HG03575 (cell line): ENCODE measurements at regions not wholly inside any gene's neighbourhood (a gene's known extent, or its start where the extent isn't known, plus 50 kb on each side); places are given as distances from the start of the nearest gene placed in this dataset.
"Not testable (repeated sequence)": the region's sequence is repeated elsewhere in the genome, so short reads cannot be mapped to it uniquely, and the experiment has no call there.

Experiments used
- ATAC-seq: cut with Tn5 transposase; IDR thresholded peaks from one replicate; pipeline ENCODE4 v1.9.1; 2021; ENCODE audit not compliant: unreplicated experiment, insufficient number of reproducible peaks, low FRiP score; ENCODE audit errors: extremely low read depth

- no peak for ATAC-seq
Measured at GRCh38 chr3:191721390-191721861, 260.5 kb downstream of the PYDC2 start.

GRCh38 chr3:191721990-191722389 lies 261.0 kb downstream of the PYDC2 start:
- ATAC-seq = no peak

- ATAC-seq = no peak
Measured at GRCh38 chr3:191727338-191727737, 266.4 kb downstream of the PYDC2 start.

DNA sequence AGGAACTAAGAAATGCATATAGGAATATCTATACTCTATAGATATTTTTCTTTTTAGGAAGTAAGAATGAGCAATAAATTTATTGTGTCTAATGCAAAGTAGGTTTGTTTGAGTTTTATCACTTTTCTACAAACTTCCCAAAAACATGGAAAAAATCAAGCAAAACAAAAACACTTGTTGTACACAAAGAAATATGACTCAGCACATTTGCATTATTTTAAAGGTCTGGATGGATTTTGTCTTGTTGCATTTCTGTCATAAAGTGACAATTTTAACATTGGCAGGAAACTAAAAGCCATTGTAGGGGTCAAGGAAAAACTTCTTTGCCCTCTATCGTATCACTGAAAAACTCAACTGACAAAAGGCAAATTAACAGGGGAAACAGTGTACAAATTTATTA lies 267.2 kb downstream of the PYDC2 start:
- no peak for ATAC-seq

DNA sequence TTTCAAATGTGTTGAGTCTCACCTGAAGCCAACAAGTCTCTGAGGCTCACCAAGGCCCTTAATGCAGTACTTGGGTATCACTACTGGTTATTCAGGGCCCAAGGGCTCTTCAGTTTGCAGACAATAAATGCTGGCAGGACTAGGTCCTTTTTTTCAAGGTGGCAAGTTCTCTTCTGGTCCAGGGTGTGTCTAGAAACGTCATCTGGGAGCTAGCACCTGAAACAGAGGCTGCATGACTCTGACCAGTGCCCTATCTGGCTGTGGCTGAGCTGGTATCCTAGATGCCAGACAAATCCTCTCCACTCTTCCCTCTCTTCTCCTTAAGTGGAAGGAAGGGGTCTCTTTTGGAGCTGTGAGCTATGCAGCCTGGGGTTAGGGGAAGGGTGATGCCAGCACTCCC lies 276.8 kb downstream of the PYDC2 start:
- no peak for ATAC-seq

DNA sequence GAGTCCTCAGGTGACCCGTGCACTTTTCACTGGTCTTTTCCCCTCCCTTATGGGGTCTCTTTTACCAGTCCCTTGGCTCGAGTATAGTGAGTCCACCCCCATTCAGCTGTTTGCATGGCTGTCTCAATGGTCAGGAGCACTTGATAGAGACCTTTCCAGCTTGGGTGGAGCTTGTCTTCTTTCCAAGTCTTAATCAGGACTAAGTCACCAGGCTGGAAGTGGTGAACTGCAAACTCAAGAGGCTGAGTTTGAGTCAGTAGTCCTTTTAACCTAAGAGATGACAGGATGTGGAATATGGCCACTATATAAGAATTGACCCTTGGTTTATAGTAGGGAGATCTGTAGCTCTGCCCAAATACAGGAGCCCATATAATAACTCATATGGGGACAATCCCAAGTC lies 279.7 kb downstream of the PYDC2 start:
- ATAC-seq = no peak

DNA sequence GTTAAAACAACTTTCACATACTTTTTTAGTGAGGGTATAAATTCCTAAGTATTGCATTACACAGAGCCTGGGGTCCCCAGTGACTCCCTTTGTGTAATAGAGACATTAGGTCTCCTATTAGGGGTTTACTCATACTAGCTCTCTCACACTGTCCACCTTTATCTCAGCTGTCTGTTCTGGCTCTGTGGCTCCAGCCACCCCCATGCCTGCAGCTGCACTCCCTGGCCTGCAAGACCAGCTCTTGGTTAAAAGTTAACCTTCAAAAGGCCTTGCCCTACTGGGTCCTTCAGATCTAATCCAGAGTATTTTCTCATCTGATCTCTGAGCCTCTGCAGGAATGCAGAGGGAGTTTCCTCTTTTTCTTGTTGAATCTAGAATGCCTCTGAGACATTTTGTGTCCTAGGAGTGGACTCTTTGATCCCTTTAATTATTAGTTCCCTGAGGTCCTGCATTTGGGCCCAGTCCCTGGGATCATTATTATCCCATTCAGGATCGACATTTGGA lies 280.9 kb downstream of the PYDC2 start:
- not testable (repeated sequence) for ATAC-seq

DNA sequence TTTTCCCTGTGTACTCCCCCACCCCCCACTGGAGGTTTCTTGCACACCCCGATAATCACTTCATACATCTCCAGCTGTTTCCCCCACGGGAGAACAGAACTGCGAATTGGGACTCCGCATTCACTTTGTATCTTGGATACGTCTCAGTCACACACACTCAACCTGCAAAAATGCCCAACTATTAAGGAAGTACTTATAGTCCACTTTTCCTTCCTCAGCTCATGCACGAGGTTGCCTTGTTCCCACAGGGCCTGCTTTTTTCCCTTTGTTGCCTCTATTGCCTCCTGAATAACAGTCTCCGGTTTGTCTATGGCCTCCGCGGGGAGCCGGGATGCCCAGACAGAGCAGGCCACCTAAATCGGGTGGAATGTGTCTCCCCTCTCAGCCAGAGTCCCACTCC lies 282.3 kb downstream of the PYDC2 start:
- no peak for ATAC-seq

DNA sequence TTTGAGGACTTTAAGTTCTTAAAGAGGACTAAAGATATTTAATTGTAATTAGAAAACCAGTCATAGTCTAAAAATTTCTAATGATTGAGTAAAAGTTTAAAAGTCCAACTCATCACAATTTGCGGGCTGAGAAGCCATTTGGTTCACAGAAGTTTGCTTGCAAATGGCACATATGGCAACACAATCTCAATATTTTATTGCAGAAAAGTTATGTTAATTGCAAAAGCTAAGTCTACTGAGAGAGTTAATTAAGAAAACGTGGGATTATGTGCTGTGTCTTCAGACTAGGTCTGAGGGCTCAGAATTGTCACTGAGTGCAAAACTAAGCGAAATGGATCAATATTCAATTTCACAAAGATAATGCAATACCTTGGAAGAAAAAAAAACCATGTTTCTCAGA lies 289.7 kb downstream of the PYDC2 start:
- ATAC-seq = no peak

- no peak for ATAC-seq
Measured at GRCh38 chr3:191753196-191753595, 292.2 kb downstream of the PYDC2 start.

GRCh38 chr3:191761906-191762305 lies 300.9 kb downstream of the PYDC2 start:
- no peak for ATAC-seq

- no peak for ATAC-seq
Measured at GRCh38 chr3:191762323-191762960, 301.5 kb downstream of the PYDC2 start.

GRCh38 chr3:191768421-191768820 lies 307.5 kb downstream of the PYDC2 start:
- ATAC-seq = no peak

GRCh38 chr3:191770541-191770940 lies 309.6 kb downstream of the PYDC2 start:
- ATAC-seq = no peak

- ATAC-seq = no peak
Measured at GRCh38 chr3:191774485-191774884, 313.5 kb downstream of the PYDC2 start.

- ATAC-seq = no peak
Measured at GRCh38 chr3:191775451-191776233, 314.7 kb downstream of the PYDC2 start.

DNA sequence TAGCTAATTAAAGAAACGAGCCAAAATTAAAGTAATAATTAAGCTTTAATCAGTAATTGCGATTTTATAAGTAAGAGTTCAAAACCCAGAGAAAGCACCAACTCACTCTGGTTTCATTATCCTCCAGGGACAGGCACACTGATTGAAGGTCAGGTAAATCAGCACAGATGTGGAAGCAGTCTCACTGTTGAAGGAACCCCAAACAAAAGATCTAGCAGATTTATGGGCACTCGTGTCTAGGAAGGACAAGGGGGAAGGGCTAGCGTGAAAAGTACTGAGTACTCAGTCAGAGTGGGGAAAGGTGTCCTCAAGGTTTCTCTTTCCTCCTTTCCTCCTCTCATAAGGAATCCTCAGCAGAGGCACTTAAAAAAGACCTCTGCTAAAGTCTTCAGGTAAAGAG lies 320.1 kb downstream of the PYDC2 start:
- ATAC-seq = no peak

DNA sequence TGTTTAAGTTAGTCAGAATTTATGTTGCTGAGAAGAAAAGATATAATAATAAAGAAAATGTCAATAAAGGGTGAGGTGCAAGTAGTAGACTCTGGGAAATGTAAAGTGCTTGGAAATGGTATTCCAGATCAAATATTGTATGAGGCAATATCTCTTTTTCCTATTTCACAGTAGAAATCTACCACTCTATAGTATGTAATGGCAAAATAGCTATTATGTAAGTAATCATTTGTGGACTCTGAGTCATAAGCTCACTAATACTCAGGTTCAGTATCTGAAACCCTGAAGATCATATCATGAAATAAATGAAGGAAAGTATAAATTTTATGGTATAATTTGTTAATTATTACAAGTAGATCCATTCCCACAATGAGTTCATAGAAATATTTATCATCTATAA lies 322.1 kb downstream of the PYDC2 start:
- no peak for ATAC-seq

DNA sequence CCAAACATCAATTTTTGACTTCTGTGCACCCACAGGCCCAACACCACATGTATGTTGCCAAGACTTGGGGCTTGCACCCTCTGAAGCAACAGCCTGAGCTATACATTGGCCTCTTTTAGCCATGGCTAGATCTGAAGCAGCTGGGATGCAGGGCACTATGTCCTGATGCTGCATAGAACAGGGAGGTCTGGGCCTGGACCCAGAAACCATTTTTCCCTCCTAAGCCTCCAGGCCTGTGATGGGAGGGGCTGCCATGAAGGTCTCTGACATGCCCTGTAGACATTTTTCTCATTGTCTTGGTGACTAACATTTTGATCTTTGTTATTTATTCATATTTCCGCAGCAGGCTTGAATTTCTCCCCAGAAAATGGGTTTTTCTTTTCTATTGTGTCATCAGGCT lies 330.0 kb downstream of the PYDC2 start:
- ATAC-seq = no peak

- no peak for ATAC-seq
Measured at GRCh38 chr3:191792580-191792979, 331.6 kb downstream of the PYDC2 start.
